ENCODE measurements at regions not wholly inside any gene's neighbourhood (a gene's known extent, or its start where the extent isn't known, plus 50 kb on each side); places are given as distances from the start of the nearest gene placed in this dataset.
A peak's percentile ranks its signal among the peaks of the same experiment; 100 is the strongest.

- ChIA-PET POLR2A (no interaction called here), CTCF (interaction anchor here (0.6 kb wide), 1 partner anchor 25 kb away, joined by 3 read pairs; no protein-coding TSS in a partner anchor)
- no peak overlapping the region for H3K4me3 ChIP-seq (ENCODE audit: low read depth, low read length)
Measured at GRCh38 chr5:74131250-74131649, 505.3 kb downstream of the ARHGEF28 start.

DNA sequence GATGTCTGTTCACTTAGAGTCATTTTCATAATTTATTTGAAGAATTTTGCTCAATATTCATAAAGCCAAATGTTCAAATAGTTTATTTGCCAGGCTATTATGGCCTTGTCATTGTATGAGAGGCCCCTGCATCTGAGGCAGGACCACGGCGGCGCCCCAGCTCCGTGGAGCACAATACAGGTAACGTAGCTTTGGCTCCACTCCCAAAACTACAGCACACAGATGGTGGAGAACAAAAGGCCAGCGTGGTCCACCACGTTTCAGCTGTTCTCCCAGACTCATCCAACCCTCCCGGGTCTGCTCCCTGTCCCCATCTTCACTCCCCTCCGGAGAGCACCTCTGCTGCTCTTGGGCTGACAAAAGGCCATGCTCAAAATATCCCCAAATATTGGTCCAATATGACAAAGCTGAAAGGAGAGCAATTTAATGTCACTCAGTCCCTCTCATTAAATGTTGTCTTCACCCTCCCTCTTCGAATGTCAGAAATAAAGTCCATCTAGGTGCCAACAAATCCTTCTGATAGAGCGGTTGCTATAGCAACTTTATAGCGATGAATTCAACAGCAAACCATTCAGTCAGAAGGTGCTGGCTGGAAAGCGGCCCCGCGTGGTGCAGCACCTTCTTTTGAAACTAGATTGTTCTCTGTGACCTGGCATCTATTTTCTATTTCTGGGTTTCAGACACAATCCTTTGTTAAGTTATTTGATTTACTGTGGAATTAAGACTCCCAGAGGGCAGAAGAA lies 504.3 kb downstream of the ARHGEF28 start:
- CTCF ChIA-PET = no interaction called here
- TF ChIP-seq, protein P1, sequence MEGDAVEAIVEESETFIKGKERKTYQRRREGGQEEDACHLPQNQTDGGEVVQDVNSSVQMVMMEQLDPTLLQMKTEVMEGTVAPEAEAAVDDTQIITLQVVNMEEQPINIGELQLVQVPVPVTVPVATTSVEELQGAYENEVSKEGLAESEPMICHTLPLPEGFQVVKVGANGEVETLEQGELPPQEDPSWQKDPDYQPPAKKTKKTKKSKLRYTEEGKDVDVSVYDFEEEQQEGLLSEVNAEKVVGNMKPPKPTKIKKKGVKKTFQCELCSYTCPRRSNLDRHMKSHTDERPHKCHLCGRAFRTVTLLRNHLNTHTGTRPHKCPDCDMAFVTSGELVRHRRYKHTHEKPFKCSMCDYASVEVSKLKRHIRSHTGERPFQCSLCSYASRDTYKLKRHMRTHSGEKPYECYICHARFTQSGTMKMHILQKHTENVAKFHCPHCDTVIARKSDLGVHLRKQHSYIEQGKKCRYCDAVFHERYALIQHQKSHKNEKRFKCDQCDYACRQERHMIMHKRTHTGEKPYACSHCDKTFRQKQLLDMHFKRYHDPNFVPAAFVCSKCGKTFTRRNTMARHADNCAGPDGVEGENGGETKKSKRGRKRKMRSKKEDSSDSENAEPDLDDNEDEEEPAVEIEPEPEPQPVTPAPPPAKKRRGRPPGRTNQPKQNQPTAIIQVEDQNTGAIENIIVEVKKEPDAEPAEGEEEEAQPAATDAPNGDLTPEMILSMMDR (IDR thresholded peaks at IDR 0.05; ENCODE audit: insufficient read depth, low read depth, low read length) = no peak
- no peaks in the 10 kb centered on the region; the same call in 1 of the 2 replicates for H3K27me3 ChIP-seq (ENCODE audit: control insufficient read depth, insufficient read depth, low read length)
- no peak overlapping the region for H3K4me3 ChIP-seq (ENCODE audit: low read depth, low read length)
- no peak for DNase-seq (ENCODE audit: low read depth)
- no peaks in the 10 kb centered on the region for H3K36me3 ChIP-seq (ENCODE audit: control insufficient read depth, insufficient read depth, low read length)
- POLR2A ChIA-PET = no interaction called here

More at GRCh38 chr5:74131250-74131649, 505.3 kb downstream of the ARHGEF28 start:
- DNase-seq (ENCODE audit: low read depth) = no peak
- no peaks in the 10 kb centered on the region for H3K36me3 ChIP-seq (ENCODE audit: control insufficient read depth, insufficient read depth, low read length)
- TF ChIP-seq, protein P1 (IDR thresholded peaks at IDR 0.05; ENCODE audit: insufficient read depth, low read depth, low read length) = no peak
- no peaks in the 10 kb centered on the region; the same call in 1 of the 2 replicates for H3K27me3 ChIP-seq (ENCODE audit: control insufficient read depth, insufficient read depth, low read length)

DNA sequence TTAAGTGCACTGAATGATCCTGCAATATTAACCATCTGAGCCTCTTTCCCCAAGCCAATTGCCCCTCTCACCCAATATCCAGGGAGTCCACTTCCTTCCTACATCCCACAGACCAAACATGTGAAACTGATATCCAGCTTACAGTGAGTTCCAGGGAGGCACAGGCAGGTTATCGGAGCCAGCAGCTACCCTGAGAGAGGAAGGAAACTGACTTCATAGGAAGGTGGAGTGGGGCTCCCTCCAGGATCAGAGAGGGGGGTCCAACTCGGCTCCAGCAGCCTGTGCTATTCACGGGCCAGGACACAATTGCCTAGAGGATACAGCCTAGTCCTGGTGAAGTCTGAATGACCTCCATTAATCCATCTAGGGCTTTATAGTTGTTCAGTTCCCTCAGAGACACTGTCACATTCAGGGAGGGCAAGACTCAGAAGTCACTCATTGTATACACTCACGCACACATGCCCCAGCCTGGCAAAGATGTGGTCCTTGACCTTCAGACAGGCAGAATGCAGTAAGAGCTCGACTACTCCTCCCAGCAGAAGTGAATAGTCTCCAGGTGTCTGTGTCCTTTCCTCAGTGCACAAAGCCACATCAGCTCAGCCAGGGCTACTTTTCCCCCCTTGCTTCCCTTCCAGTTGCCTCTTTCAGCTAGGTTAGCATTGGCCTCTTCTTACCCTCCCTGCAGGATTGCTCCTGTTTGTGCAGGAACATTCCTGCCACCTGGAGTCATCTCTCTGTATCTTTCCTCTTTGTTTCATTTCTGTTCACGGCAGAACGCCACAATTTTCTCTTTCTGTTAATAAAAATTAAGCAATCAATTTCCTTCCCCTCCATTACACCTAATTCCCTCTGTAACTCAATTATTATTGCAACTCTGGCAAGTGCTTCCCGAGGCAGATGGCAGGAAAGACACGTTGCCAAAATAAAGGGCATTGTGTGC lies 501.7 kb downstream of the ARHGEF28 start:
- POLR2A ChIA-PET = no interaction called here
- no peak for DNase-seq (ENCODE audit: low read depth)
- TF ChIP-seq, protein P1 (IDR thresholded peaks at IDR 0.05; ENCODE audit: insufficient read depth, low read depth, low read length) = peak; percentile 54

DNA sequence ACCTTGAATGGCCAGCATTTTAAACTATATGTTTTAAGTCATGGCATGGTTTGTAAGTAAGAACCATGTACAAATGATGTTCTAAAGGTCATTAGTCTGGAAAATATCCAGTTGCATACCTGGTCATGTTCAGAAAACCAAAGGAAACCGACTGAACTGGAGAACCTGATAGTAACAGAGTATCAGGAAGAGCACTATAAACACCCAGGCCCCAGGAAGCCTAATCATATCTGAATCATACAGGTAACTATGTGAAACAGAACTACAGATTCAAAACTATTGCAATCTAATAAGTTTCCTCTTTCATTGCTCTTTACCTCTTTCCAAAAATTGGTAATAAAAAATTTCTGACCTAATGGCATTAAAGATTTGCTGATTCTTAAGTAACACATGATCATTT lies 500.3 kb downstream of the ARHGEF28 start:
- TF ChIP-seq, protein P1 (IDR thresholded peaks at IDR 0.05; ENCODE audit: insufficient read depth, low read depth, low read length) = no peak
- Histone ChIP-seq H3K36me3 (ENCODE audit: control insufficient read depth, insufficient read depth, low read length) (no peaks in the 10 kb centered on the region), H3K27me3 (ENCODE audit: control insufficient read depth, insufficient read depth, low read length) (no peaks in the 10 kb centered on the region; the same call in 1 of the 2 replicates), H3K4me3 (ENCODE audit: low read depth, low read length) (no peak overlapping the region)
- CTCF ChIA-PET = interaction anchor here (2.3 kb wide), 1 partner anchor 9 kb away, joined by 12 read pairs; no protein-coding TSS in a partner anchor
- POLR2A ChIA-PET = no interaction called here
- DNase-seq (ENCODE audit: low read depth) = no peak

More for the DNA sequence above, 501.7 kb downstream of the ARHGEF28 start:
- H3K4me3 ChIP-seq (ENCODE audit: low read depth, low read length) = no peak overlapping the region
- no peaks in the 10 kb centered on the region for H3K36me3 ChIP-seq (ENCODE audit: control insufficient read depth, insufficient read depth, low read length)
- CTCF ChIA-PET = interaction anchor here (1.1 to 1.3 kb wide), 2 partner anchors 9 to 27 kb away, joined by 3 read pairs; no protein-coding TSS in a partner anchor
- H3K27me3 ChIP-seq (ENCODE audit: control insufficient read depth, insufficient read depth, low read length) = no peaks in the 10 kb centered on the region; the same call in 1 of the 2 replicates

- CTCF ChIA-PET = interaction anchor here (0.5 to 2.3 kb wide), 4 partner anchors 9 to 262 kb away, joined by 3 to 12 read pairs (median 5); no protein-coding TSS in a partner anchor
- POLR2A ChIA-PET = no interaction called here
- no peaks in the 10 kb centered on the region for H3K36me3 ChIP-seq (ENCODE audit: control insufficient read depth, insufficient read depth, low read length)
- no peak for DNase-seq (ENCODE audit: low read depth)
- TF ChIP-seq, protein P1 (IDR thresholded peaks at IDR 0.05; ENCODE audit: insufficient read depth, low read depth, low read length) = no peak
- no peak overlapping the region for H3K4me3 ChIP-seq (ENCODE audit: low read depth, low read length)
- H3K27me3 ChIP-seq (ENCODE audit: control insufficient read depth, insufficient read depth, low read length) = no peaks in the 10 kb centered on the region; the same call in 1 of the 2 replicates
Measured at GRCh38 chr5:74124826-74125225, 498.8 kb downstream of the ARHGEF28 start.

Measured in BJ (cell line).